Medulla oblongata (tissue), 1 donor: ENCODE measurements at regions not wholly inside any gene's neighbourhood (a gene's known extent, or its start where the extent isn't known, plus 50 kb on each side); places are given as distances from the start of the nearest gene placed in this dataset.
"Not testable (repeated sequence)": the region's sequence is repeated elsewhere in the genome, so short reads cannot be mapped to it uniquely, and the experiment has no call there.

ENCODE experiments used
- DNase-seq: peaks from one replicate; pipeline ENCODE4 v3.0.0-alpha.2; 2015; ENCODE audit errors: extremely low spot score

DNA sequence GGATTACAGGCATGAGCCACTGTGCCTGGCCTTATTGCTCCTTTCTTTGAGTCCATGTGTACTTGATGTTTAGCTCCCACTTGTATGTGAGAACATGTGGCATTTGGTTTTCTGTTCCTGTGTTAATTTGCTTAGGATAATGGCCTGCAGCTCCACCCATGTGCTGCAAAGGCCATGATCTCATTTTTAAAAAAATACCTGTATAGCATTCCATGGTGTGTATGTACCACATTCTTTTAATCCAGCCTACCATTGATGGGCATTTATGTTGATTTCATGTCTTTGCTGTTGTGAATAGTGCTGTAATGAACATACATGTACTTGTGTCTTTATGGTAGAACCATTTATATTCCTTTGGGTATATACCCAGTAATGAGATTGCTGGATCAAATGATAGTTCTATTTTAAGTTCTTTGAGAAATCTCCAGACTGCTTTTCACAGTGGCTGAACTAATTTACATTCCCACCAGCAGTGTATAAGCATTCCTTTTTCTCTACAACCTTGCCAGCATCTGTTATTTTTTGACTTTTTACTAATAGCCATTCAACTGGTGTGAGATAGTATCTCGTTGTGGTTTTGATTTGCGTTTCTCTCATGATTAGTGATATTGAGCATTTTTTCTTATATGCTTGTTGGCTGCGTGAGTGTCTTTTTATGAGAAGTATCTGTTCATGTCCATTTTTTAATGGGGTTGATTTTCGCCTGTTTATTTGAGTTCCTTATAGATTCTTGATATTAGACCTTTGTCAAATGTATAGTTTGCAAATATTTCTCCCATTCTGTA lies 136.4 kb upstream of the SPRED2 start:
- DNase-seq, result not testable (repeated sequence)

DNA sequence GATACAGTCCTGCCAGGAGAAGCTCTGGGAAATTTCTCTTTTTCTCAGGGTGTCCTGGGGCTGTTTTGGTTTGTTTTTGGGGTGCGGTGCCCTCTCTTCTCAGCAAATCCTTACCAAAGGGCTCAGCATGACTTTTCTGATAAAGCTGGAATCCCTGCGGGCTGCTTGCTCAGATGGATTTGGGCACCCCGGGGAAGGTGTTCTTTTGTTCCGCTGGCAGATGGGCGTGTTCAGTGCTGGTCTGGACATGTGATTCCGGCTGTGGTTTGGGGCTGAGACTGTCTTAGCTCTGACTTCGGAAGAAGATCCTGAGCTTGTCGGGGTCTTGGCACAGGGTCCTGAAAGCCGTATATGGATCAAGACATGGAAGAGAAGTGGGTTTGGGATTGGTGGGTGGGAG lies 134.2 kb upstream of the SPRED2 start:
- DNase-seq, result no peak

GRCh38 chr2:65565681-65566080 lies 133.3 kb upstream of the SPRED2 start:
- no peak for DNase-seq

DNA sequence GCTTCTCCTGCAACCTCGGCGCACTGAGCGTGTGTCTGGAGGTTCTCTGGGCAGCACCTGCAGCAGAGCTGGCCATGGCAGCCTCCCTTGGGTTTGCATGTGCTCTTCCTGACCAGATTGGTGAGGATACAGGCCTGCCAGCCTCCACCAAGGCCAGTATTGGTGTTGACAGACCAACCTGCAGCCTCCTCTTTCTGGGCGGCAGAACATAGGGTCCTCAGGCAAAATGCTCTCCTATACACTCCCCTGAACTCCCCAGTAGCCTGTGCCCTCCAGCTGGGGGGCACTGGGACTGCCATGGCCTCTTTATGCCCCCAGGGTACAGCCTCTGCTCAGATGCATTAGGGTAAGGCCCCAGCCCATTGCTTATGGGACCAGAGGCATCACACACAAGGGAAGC lies 131.9 kb upstream of the SPRED2 start:
- no peak for DNase-seq

DNA sequence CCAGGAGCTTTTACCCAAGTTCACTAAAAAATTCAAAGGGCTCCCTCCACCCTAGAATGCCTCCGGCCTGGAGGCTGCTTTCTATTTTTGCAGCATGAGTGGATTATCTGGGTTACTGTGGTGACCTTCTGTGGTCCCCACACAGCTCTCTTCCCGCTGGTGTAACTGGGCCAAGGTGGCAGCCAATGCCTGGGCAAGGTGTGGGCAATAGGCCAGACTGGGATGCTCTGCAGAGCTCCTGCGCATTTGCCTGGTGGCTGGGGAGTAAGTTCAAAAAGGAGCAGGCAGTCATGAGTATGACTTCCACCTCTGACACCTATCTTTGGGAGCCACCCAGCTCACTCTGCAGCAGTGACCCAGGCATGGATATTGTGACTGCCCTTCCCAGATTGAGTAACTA lies 130.5 kb upstream of the SPRED2 start:
- no peak for DNase-seq

DNA sequence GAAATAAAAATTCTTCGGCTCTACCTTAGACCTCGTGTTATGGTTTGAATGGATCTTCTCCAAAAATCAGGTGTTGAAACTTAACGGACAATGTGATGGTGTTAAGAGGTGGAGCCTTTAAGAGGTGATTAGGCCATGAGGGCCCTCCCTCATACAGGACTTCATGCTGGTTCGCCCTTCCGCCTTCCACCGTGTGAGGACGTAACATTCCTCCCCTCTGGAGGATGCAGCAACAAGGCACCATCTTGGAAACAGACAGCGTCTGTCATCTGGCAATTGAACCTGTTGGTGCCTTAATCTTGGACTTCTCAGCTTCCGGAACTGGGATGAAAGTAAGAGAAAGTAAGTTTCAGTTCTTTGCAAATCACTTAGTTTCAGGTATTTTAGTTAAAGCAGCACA lies 126.3 kb upstream of the SPRED2 start:
- DNase-seq, result no peak

- DNase-seq, result no peak
These were observed 125.5 kb upstream of the SPRED2 start for GRCh38 chr2:65557616-65558573.

- no peak for DNase-seq
These were observed 122.6 kb upstream of the SPRED2 start for GRCh38 chr2:65554765-65555591.

DNA sequence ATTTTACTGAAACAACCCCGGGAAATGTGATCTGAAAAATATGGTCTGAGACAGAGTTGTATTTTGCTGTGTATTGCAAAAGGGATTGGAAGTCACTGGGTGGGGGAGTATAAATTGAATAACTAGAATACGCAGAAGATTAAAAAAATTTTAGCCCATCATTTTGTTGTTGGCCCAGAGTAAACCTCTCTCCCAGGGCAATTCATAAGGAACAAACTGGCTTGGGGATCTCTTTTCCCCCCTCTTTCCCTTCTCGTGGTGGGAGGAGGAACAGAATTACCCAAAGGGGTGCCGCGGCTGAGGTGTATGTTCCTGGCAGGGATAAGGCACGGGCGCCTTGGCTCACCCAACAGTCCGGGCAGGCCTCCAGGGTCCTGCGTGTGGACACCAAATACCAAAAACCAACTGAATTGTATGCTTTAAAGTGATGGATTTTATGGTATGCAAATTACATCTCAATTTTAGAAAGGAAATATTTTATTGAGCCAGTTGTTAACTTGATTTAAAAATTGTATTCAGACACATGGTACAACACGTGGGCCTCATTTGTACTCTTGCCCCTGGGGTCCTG lies 121.2 kb upstream of the SPRED2 start:
- DNase-seq, result no peak

- DNase-seq, result no peak
These were observed 119.1 kb upstream of the SPRED2 start for GRCh38 chr2:65551528-65551927.

DNA sequence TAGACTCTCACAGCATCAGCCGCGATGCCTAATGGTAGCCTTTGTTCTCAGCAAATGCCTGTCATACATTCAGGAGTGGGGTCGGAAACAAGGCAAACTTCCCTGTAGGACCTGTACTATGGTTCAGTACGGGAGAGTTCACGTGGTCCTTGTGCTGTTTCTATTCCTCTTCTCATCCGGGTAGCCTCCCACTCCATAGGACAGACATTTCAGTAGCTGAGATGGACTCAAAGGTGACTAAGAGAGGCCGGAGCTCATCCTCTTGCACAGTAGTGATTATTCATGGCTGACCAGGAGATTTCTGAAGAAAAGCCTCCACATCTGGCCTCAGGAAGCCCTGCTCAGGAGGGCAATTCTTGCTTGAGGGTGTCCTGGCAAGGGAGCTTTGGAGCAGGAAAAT lies 117.8 kb upstream of the SPRED2 start:
- no peak for DNase-seq

DNA sequence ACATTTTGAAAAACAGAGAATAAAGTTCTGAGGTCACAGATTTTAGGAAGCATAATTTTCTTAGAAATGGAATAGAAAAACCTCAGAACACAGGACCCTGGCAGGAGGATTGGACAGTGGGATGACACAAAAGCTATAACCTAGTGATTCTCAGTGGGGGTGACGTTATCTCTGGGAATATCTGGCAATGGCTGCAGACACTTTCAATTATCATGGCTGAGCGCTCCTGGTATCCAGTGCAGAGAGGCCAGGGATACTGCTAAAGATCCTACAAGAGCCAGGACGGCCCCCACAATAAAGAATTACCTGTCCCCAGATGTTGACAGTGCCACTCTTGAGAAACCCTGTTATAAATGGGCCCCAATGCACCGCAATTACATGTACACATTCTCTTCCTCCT lies 117.2 kb upstream of the SPRED2 start:
- no peak for DNase-seq

DNA sequence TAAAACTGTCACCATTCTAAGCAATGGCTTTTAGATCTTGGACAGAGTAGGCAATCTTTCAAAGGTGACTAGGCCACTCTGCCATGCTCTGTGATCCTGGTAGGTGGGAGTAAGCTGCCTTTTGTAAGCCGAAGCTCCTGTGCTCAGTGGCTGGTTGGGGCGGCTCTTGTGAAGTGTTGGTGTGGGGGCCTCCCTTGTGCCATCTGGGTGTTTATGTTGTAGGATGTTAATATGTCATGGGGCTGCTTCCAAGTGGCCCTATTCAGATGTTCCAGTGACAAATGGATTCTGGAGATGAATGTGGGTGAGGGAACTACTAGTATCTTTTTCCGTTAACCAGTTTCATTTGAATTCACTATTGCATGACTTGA lies 116.8 kb upstream of the SPRED2 start:
- DNase-seq, result no peak

- DNase-seq, result no peak
These were observed 116.3 kb upstream of the SPRED2 start for GRCh38 chr2:65548576-65549256.

DNA sequence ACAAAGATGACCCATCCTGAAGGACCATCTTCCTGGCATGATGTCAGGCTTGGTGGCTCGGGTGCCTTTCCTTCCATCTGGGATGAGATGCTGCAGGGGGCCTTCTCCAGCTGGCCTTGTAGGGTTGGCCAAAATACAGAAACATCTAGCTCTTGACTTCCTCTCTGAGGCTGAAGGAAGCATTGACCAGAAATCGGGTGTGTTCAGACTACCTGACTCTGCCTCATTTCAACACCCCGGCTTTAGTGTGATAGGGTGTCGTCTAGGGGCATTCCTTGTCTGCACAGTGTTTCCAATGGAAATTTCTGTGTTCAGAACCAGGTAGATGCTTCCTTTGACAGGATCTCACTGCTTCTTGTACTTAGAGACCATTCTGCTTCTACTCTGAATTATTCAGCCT lies 115.7 kb upstream of the SPRED2 start:
- DNase-seq, result no peak

- no peak for DNase-seq
These were observed 113.7 kb upstream of the SPRED2 start for GRCh38 chr2:65545837-65546805.

GRCh38 chr2:65541773-65542172 lies 109.4 kb upstream of the SPRED2 start:
- no peak for DNase-seq

DNA sequence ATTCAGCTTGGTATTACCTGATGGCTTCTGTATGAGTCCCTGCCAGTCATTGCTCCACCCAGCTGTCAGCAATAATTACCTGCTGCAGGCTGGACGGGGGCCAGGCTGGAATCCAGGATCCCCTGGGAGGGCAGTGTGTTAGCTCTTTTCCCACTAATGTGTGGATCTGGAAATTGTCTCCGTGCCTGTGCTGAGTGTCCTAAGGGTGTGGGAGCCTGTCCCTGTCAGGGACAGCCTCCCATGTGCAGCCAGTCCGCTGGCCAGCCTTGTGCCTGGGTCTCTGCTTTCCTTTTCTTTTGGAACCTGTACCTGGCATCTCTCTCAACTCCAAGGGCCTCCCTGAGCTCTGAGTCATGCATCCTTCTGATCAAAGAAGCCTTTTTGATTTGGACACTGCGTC lies 107.2 kb upstream of the SPRED2 start:
- no peak for DNase-seq

GRCh38 chr2:65537651-65538385 lies 105.4 kb upstream of the SPRED2 start:
- no peak for DNase-seq
